GM19455 (cell line): ENCODE measurements at regions not wholly inside any gene's neighbourhood (a gene's known extent, or its start where the extent isn't known, plus 50 kb on each side); places are given as distances from the start of the nearest gene placed in this dataset.

ENCODE experiments used
- ATAC-seq: cut with Tn5 transposase; IDR thresholded peaks from one replicate; pipeline ENCODE4 v1.9.1; 2021; ENCODE audit not compliant: unreplicated experiment

- no peak for ATAC-seq
Measured at GRCh38 chr17:79541056-79541850, 69.6 kb downstream of the RBFOX3 start.

GRCh38 chr17:79539944-79540705, 70.7 kb downstream of the RBFOX3 start:
- no peak for ATAC-seq

GRCh38 chr17:79538291-79538690, 72.6 kb downstream of the RBFOX3 start:
- no peak for ATAC-seq

GRCh38 chr17:79537686-79538085, 73.2 kb downstream of the RBFOX3 start:
- ATAC-seq = no peak

- ATAC-seq = no peak
Measured at GRCh38 chr17:79537061-79537460, 73.8 kb downstream of the RBFOX3 start.

DNA sequence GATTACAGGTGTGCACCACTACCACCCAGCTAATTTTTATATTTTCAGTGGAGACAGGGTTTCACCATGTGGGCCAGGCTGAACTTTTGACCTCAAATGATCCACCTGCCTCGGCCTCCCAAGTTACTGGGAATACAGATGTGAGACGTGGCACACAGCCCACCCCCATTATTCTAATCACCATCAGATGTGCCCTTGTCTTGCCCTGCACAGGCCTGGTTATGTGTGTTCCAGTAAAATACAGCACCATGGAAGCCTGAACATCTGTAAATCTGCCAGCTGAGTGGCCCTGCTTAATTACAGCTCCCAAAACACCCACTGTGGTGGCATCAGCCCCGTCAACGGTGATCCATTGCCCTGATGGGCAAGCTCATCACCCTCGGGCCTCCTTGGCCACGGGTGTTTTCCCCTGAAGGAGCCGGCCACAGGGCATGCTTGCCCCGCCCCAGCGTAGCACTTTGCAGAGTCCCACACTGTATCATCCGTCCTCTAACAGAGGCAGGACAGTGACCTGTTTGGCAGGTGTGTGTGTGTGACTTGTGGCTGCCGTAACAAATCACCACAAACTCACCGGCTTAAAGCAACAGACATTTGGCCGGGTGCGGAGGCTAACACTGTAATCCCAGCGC, 74.5 kb downstream of the RBFOX3 start:
- no peak for ATAC-seq

DNA sequence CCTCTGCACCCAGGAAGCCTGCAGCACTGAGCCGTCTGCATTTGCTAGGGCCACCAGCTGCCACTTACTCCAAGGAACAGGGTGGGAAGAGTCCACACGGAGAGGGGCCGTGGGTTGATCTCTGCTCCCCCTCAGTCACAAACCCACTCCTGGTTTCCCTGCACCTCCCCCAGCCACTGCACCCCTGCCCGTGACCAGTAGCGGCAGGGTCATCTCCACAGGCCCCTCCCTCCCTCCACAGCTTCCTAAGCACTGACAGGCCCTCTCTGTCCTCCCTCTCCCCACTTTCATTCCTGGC, 75.2 kb downstream of the RBFOX3 start:
- ATAC-seq = no peak

GRCh38 chr17:79534851-79535727, 75.8 kb downstream of the RBFOX3 start:
- ATAC-seq = no peak

DNA sequence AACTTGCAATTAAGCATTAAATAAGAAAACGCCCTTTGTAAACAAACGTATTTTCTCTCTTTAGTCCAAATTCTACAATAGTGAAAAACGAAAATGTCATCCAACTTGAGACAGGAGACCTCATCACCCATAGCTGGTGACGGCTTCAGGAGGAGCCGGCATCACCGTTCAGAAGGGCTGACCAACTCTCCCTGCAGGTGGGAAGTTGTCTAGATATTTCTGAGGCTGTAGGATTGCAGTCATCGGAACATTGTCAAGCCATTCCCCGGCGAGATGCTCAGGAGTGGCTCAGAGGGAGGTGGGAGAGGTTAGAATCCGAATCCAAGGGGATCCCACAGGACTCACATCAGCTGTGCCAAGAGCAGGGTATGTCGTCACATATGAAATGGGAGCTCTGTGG, 76.7 kb downstream of the RBFOX3 start:
- no peak for ATAC-seq

DNA sequence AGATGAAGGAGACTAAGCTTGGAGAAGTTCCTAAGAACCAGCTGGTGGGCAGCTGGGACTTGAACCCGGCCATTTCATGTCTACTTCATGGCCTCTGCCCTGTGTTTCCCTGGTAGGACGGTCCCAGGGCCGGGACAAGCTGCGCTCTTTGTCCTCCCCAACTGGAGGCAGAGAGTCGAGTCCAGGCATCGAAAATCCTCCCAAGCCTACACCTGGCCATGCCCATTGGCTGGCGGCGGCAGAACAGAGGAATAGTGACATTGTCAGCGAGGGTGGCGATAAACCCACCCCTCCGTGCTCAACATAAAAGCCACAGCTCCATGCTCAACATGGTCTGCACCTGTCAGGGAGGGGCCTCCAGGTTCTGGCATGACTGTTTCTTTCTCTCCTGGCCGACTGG, 77.7 kb downstream of the RBFOX3 start:
- no peak for ATAC-seq

GRCh38 chr17:79532107-79532790, 78.6 kb downstream of the RBFOX3 start:
- no peak for ATAC-seq

DNA sequence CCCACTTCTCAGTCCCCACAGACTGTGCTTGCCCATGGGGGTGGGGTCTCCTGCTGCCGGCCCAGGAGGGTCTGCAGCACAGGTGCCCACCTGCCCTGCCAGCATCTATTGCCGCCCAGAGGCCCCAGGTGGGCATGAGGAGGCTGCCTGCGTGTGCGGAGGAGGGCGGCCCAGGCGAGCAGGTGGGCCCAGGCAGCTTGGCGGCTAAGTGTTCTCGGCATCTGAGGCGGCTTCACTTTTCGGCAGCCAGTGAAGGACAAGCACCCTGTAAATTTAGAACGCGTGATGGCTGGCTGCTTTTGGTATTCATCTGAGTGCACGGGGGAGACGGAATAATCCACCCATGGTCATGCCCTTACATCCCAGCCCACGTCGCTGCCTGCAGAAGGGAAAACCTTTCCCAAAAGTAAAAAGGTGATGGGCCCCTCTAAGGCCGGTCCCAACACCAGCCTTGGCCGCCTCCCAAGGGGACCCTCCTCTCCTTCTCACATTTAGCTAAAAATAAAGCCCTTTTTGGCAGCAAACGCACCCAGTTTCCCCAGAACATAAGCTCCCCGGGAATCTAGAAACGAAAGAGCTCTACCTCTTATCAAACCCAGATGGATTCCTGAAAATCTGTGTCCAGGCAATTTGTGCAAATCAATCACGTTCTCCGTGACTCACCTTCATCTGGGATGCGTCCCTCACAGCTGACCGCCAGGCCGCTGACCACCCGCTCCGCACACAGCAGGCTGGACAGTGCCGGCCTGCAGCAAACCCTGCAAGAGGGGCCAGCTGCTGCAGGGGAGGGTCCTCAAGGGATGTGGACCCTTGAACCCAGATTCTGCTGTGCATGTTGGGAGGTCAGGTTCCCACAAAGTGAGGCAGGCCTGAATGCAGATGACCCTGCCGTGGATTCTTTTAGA, 79.4 kb downstream of the RBFOX3 start:
- ATAC-seq = no peak

DNA sequence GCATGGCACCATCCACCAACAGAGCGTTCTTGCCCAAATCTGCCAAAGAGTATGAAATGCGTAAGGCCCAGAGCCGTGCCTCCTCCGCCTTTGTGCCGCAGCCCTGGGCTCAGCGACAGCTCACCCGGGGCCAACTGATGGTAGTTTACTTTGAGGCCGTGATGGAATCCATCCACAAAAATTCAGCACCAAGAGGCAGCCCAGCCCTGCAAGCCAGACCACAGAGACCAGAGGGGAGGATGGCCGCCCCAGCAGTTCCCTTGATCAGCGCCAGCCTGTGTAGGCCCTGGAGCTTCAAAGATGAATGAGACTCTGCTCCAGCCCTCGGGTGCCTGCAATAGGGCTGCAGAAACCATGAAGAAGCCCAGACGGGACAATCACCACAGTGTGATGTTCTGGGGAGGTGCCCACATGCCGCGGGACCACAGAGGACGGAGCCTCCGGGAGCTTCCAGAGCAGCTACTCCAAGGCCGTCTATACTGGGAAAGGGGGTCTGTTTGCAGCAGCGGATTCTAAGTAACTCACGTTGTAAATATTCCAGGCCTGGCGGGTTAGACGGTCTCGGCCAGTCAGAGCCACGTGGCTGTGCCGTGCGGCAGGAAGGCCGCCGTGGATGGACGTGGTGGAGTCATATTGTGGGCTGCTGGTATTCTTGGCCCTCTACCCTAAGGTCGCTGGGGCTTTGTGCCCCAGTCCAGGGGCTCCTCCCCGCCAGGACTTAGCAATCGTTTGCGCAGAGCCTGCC, 80.3 kb downstream of the RBFOX3 start:
- no peak for ATAC-seq

DNA sequence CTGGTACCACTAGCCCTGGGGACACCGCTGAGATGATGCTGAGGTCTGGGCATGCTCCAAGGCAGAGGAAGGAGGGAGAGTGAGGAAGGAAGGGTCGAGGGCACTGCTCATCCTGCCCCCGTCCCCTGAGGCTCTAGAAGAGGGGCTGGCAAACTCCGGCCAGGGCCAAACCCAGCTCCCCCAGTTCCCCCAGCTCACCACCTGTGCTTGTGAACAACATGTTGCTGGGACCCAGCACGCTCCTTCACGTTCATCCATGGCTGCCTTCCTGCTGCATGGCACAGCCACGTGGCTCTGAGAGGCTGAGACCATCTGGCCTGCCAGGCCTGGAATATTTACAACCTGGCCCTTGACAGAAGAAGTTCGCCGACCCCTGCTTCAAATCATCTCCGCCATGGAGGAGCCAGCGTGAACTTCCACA, 81.2 kb downstream of the RBFOX3 start:
- ATAC-seq = no peak

DNA sequence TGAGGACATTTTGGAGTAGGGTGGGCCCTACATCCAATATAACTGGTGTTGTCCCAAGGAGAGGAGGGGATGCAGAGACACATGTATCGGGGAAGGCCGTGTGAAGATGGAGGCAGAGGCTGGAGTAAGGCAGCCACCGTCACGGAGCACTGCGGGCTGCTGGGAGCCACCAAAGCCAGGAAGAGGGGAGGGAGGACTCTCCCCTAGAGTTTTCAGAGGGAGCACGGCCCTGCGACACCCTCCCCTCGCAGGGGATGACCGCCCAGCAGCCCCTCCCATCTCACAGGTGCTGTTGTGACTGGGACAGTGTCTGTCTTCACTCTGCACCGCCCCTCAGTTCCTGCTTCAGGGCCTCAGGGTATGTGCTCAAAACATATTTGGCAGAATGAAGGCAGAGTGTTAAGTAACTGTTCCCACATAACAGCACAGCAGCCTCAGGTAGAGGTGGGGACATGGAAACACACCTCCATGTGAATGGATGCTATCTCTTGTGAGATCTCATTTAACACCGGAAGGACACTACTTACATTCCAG, 82.2 kb downstream of the RBFOX3 start:
- no peak for ATAC-seq

- no peak for ATAC-seq
Measured at GRCh38 chr17:79527306-79527705, 83.5 kb downstream of the RBFOX3 start.

DNA sequence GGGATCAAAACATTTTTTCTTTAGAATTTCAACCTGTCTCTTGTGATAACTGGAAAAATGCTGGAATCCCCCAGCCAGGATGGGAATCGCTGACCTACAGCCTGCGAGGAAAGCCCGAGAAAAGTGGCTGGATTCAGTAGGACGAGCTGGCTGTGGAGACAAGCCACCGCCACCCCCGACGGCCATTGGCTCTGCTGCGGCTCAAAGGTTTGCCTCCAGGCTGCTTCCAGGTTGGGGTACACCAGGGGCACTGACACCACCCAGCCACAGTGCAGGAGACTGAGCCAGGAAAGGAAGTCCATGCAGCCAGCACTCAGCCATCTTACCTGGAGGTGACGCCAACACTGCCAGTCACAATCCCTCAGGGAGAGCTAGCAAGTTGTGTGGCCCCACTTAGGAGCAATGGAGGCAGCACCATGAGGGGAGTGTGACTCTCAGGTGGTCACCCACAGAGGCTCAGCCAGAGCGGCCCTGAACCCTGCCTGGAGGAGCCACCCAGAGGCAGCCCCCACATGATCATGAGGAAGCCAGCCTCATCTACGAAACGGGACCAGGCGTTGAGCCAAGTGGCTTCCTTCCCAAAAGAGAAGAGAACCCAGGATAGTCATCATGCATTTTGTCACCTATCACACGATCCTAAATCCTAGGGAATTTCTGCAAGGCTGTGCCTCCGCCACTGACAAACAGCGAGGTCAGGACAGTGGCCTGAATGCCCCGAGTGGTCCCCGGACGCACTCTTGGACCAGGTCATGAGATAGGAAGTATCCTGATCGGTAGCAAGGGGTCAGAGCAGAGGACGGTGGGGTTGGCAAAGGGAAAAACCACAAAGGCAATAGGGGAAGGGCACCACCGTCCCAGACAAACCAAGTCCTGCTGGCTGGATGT, 84.8 kb downstream of the RBFOX3 start:
- ATAC-seq = no peak
